ENCODE measurements at regions not wholly inside any gene's neighbourhood (a gene's known extent, or its start where the extent isn't known, plus 50 kb on each side); places are given as distances from the start of the nearest gene placed in this dataset.

- DNase-seq, result no peak
Measured at GRCh38 chr12:24500831-24501230, 448.1 kb downstream of the BCAT1 start.

GRCh38 chr12:24500421-24500820, 448.5 kb downstream of the BCAT1 start:
- DNase-seq, result no peak

- no peak for DNase-seq
Measured at GRCh38 chr12:24499151-24500146, 449.5 kb downstream of the BCAT1 start.

GRCh38 chr12:24496755-24497154, 452.1 kb downstream of the BCAT1 start:
- no peak for DNase-seq

GRCh38 chr12:24494401-24494800, 454.5 kb downstream of the BCAT1 start:
- no peak for DNase-seq

- DNase-seq, result peak; percentile 70
Measured at GRCh38 chr12:24491968-24492367, 456.9 kb downstream of the BCAT1 start.

- no peak for DNase-seq
Measured at GRCh38 chr12:24489939-24490338, 459.0 kb downstream of the BCAT1 start.

- DNase-seq, result no peak
Measured at GRCh38 chr12:24488906-24489619, 459.8 kb downstream of the BCAT1 start.

- DNase-seq, result no peak
Measured at GRCh38 chr12:24488091-24488596, 460.8 kb downstream of the BCAT1 start.

GRCh38 chr12:24487606-24488005, 461.3 kb downstream of the BCAT1 start:
- DNase-seq, result no peak

- no peak for DNase-seq
Measured at GRCh38 chr12:24483732-24484131, 465.2 kb downstream of the BCAT1 start.

- DNase-seq, result no peak
Measured at GRCh38 chr12:24482882-24483604, 465.9 kb downstream of the BCAT1 start.

GRCh38 chr12:24482044-24482443, 466.9 kb downstream of the BCAT1 start:
- DNase-seq, result no peak

- no peak for DNase-seq
Measured at GRCh38 chr12:24480766-24481449, 468.0 kb downstream of the BCAT1 start.

- DNase-seq, result no peak
Measured at GRCh38 chr12:24479131-24479530, 469.8 kb downstream of the BCAT1 start.

GRCh38 chr12:24478254-24478653, 470.6 kb downstream of the BCAT1 start:
- DNase-seq, result no peak

- DNase-seq, result no peak
Measured at GRCh38 chr12:24476310-24476709, 472.6 kb downstream of the BCAT1 start.

GRCh38 chr12:24475337-24475736, 473.6 kb downstream of the BCAT1 start:
- no peak for DNase-seq

- no peak for DNase-seq
Measured at GRCh38 chr12:24473097-24473496, 475.8 kb downstream of the BCAT1 start.

- peak; percentile 75 for DNase-seq
Measured at GRCh38 chr12:24470050-24470449, 478.9 kb downstream of the BCAT1 start.

GRCh38 chr12:24469089-24469488, 479.8 kb downstream of the BCAT1 start:
- DNase-seq, result no peak

- peak; percentile 14 for DNase-seq
Measured at GRCh38 chr12:24467226-24467625, 481.7 kb downstream of the BCAT1 start.

Data from hematopoietic multipotent progenitor cell treated with erythropoietin and hydrocortisone succinate and interleukin-3 and kit ligand, for 4 days (in vitro differentiated cells).